ENCODE measurements at regions not wholly inside any gene's neighbourhood (a gene's known extent, or its start where the extent isn't known, plus 50 kb on each side); places are given as distances from the start of the nearest gene placed in this dataset.

DNA sequence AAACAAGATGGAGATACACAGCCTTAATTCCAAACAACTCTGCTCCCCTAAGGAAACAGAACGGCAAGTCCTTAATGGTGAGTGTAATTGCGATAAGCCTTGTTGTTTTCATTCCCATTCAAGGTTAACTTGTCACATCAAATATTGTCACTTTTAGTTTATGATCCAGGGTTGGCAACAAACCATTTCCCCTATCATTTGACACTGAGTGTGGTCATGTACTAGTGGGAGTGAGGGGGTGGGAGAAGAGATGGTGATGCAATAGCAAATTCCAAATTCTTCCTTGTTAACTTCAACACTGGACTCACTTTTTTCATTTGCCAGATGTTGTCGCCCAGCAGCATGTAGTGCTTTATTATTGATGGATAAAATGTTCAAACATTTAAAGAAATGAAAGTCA lies 140.4 kb downstream of the ZNF326 start:
- TF ChIP-seq CTCF (IDR thresholded peaks at IDR 0.05) (no peak), POLR2A (IDR thresholded peaks at IDR 0.05) (no peak), POLR2AphosphoS5 (IDR thresholded peaks at IDR 0.05) (no peak)

Data from breast epithelium (tissue), 3 donors.